ENCODE measurements at regions not wholly inside any gene's neighbourhood (a gene's known extent, or its start where the extent isn't known, plus 50 kb on each side); places are given as distances from the start of the nearest gene placed in this dataset.

- no peak for TF ChIP-seq CTCF (conservative IDR thresholded peaks at IDR 0.05; ENCODE audit: low read depth in 2 of 2)
Observed at GRCh38 chr16:52247737-52248136, 299.2 kb downstream of the TOX3 start (continued).

GRCh38 chr16:52238710-52239109 is 308.2 kb downstream of the TOX3 start:
- Mint-ChIP-seq H3K27me3 (ENCODE audit: insufficient read depth, low read depth, poor library complexity) (no peaks in the 10 kb centered on the region), H3K4me1 (peaks cover 8% of the 10 kb centered on the region), H3K36me3 (ENCODE audit: low read depth) (no peaks in the 10 kb centered on the region; the same call in 2 of the 3 replicates), H3K9me3 (no peaks in the 10 kb centered on the region), H3K27ac (no peak overlapping the region), H3K4me3 (no peak overlapping the region)
- Histone ChIP-seq H3K4me2 (no peak overlapping the region), H3K27ac (ENCODE audit: low read depth) (no peak overlapping the region), H4K20me1 (replicated peaks; ENCODE audit: insufficient read depth) (no peaks in the 10 kb centered on the region), H3K4me3 (no peak overlapping the region), H2AFZ (peak overlapping the region; percentile 1; the same call in 1 of the 2 replicates), H3K36me3 (ENCODE audit: insufficient read depth) (no peaks in the 10 kb centered on the region), H3K9me2 (ENCODE audit: insufficient read depth) (peaks cover 6% of the 10 kb centered on the region; the same call in 1 of the 2 replicates), H3K4me1 (ENCODE audit: insufficient read depth) (no peaks in the 10 kb centered on the region; the same call in 1 of the 2 replicates), H3F3A (replicated peaks; ENCODE audit: low read depth) (no peaks in the 10 kb centered on the region), H3K79me2 (replicated peaks; ENCODE audit: insufficient read depth) (no peaks in the 10 kb centered on the region), H3K27me3 (ENCODE audit: insufficient read depth) (no peaks in the 10 kb centered on the region)
- TF ChIP-seq REST (IDR thresholded peaks at IDR 0.05; ENCODE audit: unreplicated experiment) (no peak), ETS1 (IDR thresholded peaks at IDR 0.05) (no peak), CREB1 (CRISPR knock-in tag; IDR thresholded peaks at IDR 0.05; ENCODE audit: low read depth) (no peak)
- no peak for ATAC-seq
- DNase-seq (ENCODE audit: low spot score), result no peak

- H3K27ac ChIP-seq (ENCODE audit: low read depth), result no peak overlapping the region
- H3K27me3 ChIP-seq (ENCODE audit: insufficient read depth), result no peaks in the 10 kb centered on the region
- no peak for DNase-seq (ENCODE audit: low spot score)
- H4K20me1 ChIP-seq (replicated peaks; ENCODE audit: insufficient read depth), result no peaks in the 10 kb centered on the region
- Mint-ChIP-seq H3K4me1 (peaks cover 8% of the 10 kb centered on the region), H3K27ac (no peak overlapping the region), H3K9me3 (no peaks in the 10 kb centered on the region), H3K36me3 (ENCODE audit: low read depth) (no peaks in the 10 kb centered on the region; the same call in 2 of the 3 replicates), H3K4me3 (no peak overlapping the region), H3K27me3 (ENCODE audit: insufficient read depth, low read depth, poor library complexity) (no peaks in the 10 kb centered on the region)
- no peak for ATAC-seq
- H3K4me2 ChIP-seq, result no peak overlapping the region
- H3F3A ChIP-seq (replicated peaks; ENCODE audit: low read depth), result no peaks in the 10 kb centered on the region
- H3K4me3 ChIP-seq, result no peak overlapping the region
- no peaks in the 10 kb centered on the region; the same call in 1 of the 2 replicates for H3K4me1 ChIP-seq (ENCODE audit: insufficient read depth)
- H3K36me3 ChIP-seq (ENCODE audit: insufficient read depth), result no peaks in the 10 kb centered on the region
- H3K9me2 ChIP-seq (ENCODE audit: insufficient read depth), result no peaks in the 10 kb centered on the region
- H2AFZ ChIP-seq, result no peak overlapping the region; the same call in 1 of the 2 replicates
- no peaks in the 10 kb centered on the region for H3K79me2 ChIP-seq (replicated peaks; ENCODE audit: insufficient read depth)
- TF ChIP-seq REST (IDR thresholded peaks at IDR 0.05; ENCODE audit: unreplicated experiment) (no peak), ZNF114 (CRISPR knock-in tag; IDR thresholded peaks at IDR 0.05) (no peak), EZH2 (IDR thresholded peaks at IDR 0.05; ENCODE audit: low read depth, unreplicated experiment) (no peak), POLR2AphosphoS5 (IDR thresholded peaks at IDR 0.05; ENCODE audit: low read depth) (no peak), EZH2phosphoT487 (IDR thresholded peaks at IDR 0.05; ENCODE audit: unreplicated experiment) (no peak), STAT1 (IDR thresholded peaks at IDR 0.05; ENCODE audit: unreplicated experiment) (no peak), CTCF (conservative IDR thresholded peaks at IDR 0.05; ENCODE audit: low read depth in 2 of 2) (no peak)
Observed at GRCh38 chr16:52237823-52238222, 309.1 kb downstream of the TOX3 start.
